NCI-H524 treated with DMSO at 0.1 percent for 48 hours (cell line): ENCODE measurements at regions not wholly inside any gene's neighbourhood (a gene's known extent, or its start where the extent isn't known, plus 50 kb on each side); places are given as distances from the start of the nearest gene placed in this dataset.

Experiments
- DNase-seq: peaks from one replicate; lab custom pipeline; 2025; lab: John Stamatoyannopoulos, UW

- no peak for DNase-seq
Measured at GRCh38 chr5:38029397-38030065, 189.7 kb upstream of the GDNF start.

GRCh38 chr5:38023799-38024198, 184.0 kb upstream of the GDNF start:
- no peak for DNase-seq

DNA sequence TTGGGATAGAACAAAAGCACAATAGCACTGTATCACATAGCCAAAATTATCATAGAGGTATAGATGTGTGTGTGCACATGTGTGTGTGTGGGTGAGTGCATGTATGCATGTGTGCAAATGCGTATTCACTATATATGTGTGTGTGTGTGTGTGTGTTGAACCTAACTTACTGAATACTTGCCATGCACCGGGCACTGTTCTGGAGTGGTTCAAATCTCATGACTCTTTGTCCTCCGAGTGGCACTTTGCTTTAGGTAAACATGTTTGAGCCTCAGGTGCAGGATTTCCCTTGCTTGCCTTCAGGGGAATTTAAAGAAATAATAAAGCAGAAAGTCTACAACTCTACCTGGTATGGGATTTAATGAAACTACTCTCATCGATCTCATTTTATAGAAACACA, 183.5 kb upstream of the GDNF start:
- DNase-seq = no peak

DNA sequence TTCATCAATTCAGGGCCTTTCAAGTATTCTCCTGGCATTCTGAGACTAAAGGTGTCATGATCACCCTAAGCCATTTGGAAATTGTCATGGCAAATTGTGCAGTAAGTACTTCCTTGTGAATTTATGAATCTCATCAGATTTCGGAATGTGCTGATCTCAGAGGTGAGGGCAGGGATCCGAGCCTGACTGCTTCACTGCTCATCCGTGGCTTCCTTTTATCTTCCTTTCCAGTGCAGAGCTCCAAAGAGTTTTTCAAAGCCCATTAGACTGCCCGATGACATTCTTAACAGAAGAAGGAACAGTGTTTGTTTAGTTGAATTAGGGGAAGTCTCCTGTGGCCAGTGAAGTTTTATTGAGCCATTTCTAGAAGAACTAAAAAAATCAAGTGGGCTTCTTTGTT, 182.8 kb upstream of the GDNF start:
- no peak for DNase-seq

- DNase-seq = no peak
Measured at GRCh38 chr5:38018016-38018415, 178.2 kb upstream of the GDNF start.

DNA sequence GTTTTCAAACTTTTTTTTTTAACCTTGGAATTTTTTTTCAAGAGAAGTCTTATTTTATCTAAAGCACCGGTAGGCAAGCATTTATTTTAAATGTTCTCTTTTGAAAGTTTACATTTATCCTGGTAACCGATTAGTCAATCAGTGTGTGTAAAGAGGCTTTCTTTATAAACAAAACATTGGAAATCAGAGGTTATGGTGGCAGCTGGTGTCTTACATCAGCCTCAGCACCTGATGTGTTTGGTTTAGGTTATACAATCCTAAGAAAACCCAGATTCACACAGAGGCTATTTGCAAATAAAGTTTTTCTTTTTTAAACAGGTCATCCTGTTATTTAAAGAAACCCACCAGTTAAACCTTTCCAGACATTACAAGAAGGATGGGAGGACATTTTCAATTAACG, 173.3 kb upstream of the GDNF start:
- no peak for DNase-seq

GRCh38 chr5:38011668-38012188, 171.9 kb upstream of the GDNF start:
- no peak for DNase-seq

DNA sequence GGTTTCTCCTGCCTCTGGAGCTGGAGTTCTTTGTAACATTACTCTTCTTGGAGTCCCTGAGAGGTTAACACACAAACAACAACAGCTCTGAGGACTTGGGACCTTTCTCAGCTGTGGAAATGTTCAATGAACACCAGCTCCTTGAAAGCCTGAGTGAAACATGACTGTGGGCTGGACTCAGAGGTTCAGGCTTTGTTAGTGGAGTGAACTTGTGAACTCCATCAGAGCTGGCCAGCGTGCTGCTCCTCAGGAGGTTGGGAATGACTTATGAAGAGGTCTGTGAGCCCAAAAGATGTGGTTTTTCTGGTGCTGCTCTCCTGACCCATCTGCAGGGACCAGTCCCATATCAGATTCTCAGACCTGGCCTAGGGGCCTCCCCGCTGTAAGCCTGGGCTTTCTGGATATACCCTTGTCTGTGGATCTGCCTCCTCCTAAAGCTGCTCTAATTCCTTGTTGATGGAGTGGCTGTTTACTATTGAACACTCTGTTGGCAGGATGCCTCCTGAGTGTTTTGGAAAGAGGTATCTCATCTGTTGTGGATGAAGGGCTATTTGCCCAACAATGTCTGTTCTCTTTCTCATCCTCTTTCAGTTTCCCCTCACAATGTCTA, 170.0 kb upstream of the GDNF start:
- DNase-seq = no peak

DNA sequence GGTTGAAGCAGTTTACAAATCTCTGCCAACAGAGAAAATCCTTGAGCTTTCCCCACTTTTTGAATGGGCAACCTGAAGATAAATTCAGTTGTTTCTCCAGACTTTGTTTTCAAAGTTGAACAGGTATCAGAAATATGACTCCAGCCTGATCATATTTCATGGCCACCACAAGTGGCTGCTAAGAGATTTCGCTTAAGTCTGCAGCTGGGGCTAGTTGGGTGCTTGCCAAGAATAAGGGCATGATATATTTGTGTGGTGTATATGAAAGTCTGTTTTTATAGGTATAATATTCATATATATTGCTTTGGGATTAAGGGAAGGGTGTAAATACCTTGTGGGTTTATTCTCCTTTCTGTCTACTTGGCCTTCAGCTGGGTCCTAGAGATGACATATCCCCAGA, 168.4 kb upstream of the GDNF start:
- peak; percentile 86 for DNase-seq

- no peak for DNase-seq
Measured at GRCh38 chr5:37999593-37999992, 159.8 kb upstream of the GDNF start.

DNA sequence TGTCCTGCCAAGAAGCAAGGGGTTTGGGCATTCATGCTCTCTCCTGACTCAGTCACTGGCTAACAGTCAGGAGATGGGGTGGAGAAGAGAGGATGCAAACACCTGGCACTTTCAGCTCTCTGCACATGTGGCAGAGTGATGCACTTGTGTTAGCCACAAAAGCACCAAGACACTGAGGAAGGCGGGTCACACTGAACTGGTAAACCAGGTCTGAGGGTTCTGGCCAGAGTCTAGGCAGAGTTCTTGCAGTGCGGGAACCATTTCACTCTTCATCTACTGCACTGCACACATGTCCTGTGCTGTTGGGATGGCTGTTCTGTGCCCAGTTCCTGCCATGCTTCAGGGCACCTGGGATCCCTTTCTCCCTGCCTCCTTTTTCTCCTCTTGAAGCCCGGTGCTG, 157.1 kb upstream of the GDNF start:
- no peak for DNase-seq

DNA sequence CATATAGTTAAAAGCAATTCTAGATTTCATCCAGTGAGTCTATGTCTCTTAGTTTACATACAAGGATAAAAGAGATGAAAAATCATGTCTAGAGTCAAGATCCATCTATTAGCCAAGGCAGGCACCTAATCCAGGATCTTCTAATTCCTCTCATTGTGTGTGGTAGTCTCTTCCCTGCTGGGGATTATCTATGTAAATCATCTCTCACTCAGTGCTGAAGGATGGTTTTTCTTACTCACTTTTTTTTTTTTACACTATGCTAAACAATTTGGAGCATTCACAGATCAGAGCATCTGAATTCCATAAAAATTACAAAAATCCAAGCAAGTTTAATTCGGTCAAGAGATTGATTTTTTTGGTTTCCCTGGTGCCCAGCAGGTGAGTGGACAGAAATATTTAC, 154.9 kb upstream of the GDNF start:
- no peak for DNase-seq

DNA sequence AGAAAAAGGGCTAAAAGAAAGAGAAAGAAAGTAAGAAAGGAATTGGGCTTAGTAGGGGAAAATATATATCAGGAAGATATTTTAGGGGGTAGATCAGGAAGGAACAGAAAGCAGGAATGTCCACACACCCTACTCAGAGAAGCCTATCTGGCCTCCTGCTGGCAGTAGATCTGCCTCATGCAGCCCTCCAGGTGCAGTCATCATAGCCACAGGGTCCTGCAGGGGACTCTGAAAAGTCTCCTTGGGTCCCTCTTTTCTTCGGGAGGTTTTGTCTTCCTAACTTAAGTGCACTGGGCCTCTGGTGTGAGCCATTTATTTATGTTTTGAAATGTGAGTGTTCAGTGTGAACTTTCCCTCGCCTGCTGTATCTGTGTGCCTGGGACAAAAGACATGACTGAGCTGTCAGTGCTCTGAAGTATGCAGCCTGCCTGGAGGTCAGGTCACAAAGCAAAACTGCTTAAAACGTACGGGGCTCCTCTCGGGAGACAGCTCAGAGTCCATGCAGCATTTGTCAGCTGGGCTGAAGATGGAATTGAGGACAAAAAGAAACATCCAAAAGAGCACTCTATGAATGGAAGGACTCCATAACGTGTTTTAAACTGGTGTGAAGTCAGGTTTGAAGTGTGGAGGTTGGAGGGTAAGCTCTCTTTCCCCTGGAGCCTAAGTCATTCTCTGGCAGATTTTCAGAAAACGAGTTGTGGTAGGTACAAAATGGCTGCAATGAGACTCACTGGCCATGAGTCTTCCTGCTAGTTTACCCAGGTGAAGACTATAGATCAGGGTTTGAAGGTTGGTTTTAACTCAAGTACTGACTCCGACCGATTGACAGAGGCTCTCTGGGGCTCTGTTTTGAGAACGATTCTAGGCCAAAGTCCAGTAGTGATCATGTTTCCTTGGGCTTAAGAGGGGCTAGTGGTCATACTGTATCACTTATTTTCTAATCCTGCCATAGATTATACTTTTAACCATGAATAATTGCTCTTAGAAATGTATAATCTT, 151.8 kb upstream of the GDNF start:
- no peak for DNase-seq

DNA sequence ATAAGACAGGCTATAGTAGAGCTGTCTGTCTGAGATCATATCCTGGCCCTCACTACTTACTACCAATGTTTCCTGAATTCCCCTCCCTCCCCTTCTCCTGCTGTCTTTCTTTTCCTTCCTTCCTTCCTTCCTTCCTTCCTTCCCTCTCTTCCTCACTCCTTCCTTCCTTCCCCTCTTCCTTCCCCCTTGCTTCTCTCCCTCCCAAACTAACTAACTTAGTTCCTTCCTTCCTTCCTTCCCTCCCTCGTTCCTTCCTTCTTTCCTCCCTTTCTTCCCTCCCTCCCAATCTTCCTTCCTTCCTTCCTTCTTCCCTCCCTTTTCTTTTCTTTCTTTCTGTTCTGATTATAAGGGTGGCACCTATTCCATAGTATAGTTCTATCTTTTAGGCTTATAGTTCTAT, 150.0 kb upstream of the GDNF start:
- no peak for DNase-seq

DNA sequence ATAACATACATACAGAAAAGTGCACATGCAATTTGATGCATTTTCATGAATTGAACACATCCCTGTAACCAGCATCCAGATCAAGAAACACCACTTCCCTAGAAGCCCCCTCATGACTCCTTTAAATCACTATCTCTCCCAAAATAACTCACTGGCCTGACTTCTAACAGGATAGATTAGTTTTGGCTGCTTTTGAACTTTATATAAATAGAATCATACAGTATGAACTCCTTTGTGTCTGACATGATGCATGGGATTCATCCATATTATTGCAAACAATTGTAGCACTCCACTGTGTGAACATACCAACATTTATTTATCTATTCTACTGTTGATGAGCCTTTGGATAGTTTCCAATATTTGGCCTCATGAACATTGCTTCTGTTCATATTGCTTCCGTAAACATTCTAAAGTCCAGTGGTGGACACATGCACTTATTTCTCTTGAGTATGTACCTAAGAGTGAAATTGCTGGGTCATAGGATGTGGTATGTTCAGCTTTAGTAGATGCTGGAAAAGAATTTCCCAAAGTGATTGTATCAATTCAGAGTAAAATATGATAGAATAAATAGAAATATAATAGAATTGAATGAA, 148.7 kb upstream of the GDNF start:
- DNase-seq = no peak

DNA sequence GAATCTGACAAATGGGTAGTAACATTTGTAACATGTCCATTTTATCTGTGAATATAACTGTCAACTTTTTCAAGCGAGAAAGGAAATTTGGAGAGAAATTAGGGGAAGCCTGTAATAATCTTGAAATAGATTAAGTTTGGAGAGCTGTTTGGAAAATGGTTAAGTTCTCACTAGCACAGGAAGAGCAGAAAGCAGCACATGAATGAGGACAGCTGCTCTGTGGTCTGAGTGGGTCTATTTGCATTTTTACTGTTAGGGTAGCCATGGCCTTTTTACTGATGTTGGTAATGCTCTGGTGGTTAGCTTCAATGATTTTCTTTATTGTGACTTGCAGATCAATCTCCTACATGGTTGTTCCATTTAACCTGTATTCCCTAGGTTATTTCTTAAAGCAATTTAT, 144.5 kb upstream of the GDNF start:
- DNase-seq = no peak

GRCh38 chr5:37983463-37983862, 143.6 kb upstream of the GDNF start:
- no peak for DNase-seq

GRCh38 chr5:37979559-37979958, 139.7 kb upstream of the GDNF start:
- no peak for DNase-seq

- DNase-seq = no peak
Measured at GRCh38 chr5:37975531-37975930, 135.7 kb upstream of the GDNF start.

GRCh38 chr5:37971483-37972024, 131.7 kb upstream of the GDNF start:
- no peak for DNase-seq

DNA sequence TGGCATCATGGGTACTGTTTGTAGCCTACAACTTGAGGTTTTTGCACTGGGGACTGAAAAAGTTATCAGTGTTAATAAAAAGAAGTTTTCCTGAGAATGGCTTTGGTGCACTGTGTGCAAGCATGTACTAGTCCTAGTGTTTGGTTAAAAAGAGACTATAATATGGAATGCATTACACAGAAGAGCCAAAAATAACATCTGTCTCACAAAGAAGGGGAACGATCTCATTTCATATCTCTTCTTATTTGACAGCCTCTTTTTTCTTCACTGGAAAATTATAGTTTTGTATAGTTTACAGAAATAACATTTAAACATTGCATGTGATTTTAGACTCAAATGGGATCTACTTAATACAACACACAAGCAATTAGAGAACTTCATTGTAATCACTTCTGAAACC, 127.0 kb upstream of the GDNF start:
- no peak for DNase-seq

GRCh38 chr5:37966291-37966690, 126.5 kb upstream of the GDNF start:
- DNase-seq = no peak
